DND-41 (cell line): ENCODE measurements at regions not wholly inside any gene's neighbourhood (a gene's known extent, or its start where the extent isn't known, plus 50 kb on each side); places are given as distances from the start of the nearest gene placed in this dataset.

ENCODE experiments used
- EZH2 ChIP-seq: IDR thresholded peaks from 3 replicates; pipeline ENCODE4 v1.6.1; 2012; ENCODE audit warnings: borderline replicate concordance, low read depth, mild to moderate bottlenecking, moderate library complexity, low read length, inconsistent platforms; ENCODE audit not compliant: severe bottlenecking
- TF ChIP-seq, protein P1 (sequence below): IDR thresholded peaks from 2 replicates; pipeline ENCODE4 v1.5.1; 2012; ENCODE audit warnings: borderline replicate concordance, low read length, moderate library complexity, mild to moderate bottlenecking; ENCODE audit not compliant: poor library complexity, severe bottlenecking; ENCODE audit errors: extremely low read depth

DNA sequence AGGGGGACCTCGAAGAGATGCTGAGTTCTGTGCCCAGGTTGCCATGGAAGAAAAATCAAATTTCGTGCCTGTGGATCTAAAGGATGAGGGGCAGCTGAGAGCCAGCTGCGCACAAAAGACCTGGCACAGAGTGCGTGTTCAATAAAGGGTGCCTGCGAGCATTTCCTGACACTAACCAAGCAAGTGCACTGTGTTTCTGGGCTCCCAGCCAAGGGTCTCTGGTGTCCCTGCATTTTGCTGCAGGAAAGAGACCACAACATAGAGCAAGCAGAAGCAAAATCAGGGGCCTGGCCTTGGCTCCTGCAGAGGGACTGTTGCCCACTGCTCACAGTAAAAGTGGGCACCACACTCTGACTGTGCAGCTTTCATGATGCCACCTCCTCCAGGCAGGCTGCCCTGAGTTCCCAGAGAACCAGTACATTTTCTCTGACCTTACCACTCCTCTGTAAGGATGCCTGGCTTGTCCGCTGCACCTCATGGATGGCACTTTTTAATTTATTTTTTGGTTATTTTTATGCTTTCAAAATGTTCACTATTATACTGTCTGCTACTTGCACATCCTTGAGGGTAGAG is 70.8 kb upstream of the GPR12 start:
- TF ChIP-seq, protein P1, sequence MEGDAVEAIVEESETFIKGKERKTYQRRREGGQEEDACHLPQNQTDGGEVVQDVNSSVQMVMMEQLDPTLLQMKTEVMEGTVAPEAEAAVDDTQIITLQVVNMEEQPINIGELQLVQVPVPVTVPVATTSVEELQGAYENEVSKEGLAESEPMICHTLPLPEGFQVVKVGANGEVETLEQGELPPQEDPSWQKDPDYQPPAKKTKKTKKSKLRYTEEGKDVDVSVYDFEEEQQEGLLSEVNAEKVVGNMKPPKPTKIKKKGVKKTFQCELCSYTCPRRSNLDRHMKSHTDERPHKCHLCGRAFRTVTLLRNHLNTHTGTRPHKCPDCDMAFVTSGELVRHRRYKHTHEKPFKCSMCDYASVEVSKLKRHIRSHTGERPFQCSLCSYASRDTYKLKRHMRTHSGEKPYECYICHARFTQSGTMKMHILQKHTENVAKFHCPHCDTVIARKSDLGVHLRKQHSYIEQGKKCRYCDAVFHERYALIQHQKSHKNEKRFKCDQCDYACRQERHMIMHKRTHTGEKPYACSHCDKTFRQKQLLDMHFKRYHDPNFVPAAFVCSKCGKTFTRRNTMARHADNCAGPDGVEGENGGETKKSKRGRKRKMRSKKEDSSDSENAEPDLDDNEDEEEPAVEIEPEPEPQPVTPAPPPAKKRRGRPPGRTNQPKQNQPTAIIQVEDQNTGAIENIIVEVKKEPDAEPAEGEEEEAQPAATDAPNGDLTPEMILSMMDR = no peak
- TF ChIP-seq EZH2 = no peak
